T-helper 1 cell (primary cell): ENCODE measurements at regions not wholly inside any gene's neighbourhood (a gene's known extent, or its start where the extent isn't known, plus 50 kb on each side); places are given as distances from the start of the nearest gene placed in this dataset.
"Not testable (repeated sequence)": the region's sequence is repeated elsewhere in the genome, so short reads cannot be mapped to it uniquely, and the experiment has no call there.

Source experiments
- DNase-seq, 5 donors: peaks; one replicate each; pipeline ENCODE4 v3.0.0-alpha.2; 2012 to 2020

DNA sequence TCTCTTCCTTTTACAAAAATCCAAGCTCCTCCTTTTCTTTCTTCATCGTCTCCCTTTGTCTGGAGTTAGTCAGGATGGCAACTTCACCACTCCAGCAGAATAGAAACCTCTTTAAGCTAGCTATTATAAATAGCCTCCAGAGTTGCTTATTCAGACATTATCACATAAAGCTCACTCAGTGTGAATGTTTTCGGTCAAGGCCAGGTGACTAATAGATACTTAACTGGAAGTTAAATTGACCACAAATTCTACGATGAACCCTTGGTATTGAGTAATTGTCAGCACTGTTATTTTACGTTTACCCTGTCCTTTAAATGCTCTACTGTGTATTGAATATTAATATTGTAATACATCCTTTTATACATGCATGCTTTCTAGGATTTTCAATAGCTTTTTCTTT is 340.4 kb downstream of the OTUD1 start:
- DNase-seq: no peak

DNA sequence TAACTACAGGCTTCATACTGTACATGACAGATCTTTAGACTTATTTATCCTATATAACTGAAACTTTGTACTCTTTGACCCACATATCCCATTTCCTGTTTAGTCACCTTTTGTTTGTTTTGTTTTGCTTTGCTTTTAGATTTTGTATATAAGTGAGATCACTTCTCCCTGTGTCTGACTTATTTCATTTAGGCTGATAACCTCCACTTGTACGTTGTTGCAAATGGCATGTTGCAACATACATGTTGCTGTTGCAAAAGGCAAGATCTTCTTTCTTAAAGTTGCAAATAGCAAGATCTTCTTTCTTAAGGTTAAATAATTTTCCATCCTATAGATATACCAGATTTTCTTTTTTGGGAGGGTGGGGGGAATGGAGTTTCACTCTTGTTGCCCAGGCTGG is 341.5 kb downstream of the OTUD1 start:
- DNase-seq: no peak

DNA sequence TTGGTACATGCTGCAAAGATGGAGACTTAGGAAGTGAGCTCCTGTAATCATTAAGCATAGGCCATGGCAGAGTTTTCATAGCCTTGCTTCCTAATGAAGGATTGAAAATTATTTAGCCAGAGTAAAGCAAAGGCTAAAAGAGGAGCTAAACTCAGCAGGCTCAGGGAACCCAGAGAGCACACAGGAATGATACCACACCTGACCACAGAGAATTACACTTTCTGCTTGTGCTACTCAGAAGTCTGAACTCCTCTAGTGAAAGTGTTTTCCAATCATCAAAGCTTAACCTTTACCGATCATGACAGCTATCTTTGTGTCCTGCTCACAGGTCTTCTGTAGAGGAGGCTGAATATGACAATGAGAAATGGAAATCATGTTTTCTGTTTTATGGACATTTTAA is 347.7 kb downstream of the OTUD1 start:
- no peak for DNase-seq

DNA sequence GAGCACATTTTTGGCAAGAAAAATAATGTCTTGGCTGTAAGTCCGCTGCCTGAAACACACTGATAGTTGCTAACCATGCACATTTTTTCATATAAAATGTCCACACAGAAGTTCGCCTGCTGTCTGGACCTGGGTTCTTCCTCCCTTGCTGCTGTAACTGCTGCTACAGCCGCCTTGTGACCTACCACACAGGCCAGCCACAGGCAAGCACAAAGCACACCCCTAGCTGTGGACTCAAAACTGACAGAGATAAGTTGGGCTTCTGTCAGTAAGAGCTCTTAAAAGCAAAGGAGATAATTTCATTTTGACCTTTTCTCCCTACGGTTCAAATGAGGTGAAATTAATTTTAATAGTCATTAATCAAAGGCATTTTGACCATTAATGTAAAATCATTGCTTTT is 354.7 kb downstream of the OTUD1 start:
- DNase-seq: no peak

DNA sequence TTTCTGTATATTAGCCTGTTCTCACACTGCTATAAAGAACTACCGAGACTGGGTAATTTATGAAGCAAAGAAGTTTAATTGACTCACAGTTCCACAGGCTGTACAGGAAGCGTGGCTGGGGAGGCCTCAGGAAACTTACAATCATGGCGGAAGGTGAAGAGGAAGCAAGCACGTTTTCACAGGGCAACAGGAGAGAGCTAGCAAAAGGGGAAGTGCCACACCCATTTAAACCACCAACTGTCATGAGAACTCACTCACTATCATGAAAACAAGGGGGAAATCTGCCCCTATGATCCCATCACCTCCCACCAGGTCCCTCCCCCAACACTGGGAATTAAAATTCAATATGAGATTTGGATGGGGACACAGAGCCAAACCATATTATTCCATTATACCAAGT is 358.6 kb downstream of the OTUD1 start:
- DNase-seq: not testable (repeated sequence)

DNA sequence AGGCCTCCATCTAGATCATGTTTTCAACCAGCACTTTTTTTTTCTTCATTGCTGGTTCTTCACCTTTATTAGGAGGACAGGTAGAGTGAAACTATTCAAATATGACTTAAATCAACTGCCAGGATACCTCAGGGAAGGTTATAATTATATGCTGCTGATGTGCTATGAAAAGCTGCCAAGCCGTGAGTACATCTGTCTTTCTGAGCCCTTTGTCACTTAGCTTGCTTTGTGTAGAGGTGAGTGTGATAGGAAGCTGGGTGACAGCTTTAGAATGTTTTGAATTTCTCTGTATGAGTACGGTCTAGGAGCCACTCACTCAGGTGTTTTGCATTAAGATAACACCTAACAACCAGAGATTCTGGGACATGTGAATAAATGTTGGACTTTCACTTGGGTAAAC is 365.2 kb downstream of the OTUD1 start:
- DNase-seq: no peak

DNA sequence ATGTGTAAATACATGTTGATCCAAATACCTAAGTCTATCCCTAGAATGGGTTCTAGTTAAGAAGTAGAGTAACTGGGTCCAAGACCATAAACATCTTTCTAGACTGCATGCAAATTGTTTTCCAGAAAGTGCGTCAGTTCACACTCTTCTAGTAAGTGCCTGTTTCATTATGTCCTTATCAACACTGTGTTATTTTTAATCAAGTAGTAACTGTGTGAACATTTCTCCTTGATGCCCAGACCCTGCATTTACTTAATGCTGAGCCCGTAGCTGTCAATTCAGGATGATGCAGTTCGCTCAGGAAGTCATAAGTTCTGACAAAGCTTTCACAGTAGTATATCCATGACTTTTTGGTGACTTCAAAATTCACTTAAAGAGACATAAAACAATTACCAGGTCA is 374.8 kb downstream of the OTUD1 start:
- DNase-seq: no peak

DNA sequence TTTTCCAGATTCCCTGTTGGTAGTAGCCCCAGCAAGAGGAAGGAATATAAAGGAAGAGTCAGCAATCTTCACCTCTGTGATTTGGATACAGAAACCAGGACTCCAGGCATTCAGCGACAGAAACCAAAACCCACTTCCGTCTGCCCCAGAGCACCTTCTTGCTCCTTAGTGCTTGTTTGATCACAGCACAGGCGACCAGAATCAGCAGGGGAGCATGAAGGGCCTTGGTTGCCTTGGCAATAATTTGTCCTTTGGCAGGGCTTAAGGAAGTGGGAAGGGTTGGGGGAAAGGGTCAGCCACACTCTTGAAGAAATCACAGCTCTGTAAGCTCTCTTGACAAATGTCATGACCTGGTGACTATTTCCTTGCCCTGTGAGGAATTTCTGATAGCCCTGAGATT is 379.6 kb downstream of the OTUD1 start:
- DNase-seq: no peak

DNA sequence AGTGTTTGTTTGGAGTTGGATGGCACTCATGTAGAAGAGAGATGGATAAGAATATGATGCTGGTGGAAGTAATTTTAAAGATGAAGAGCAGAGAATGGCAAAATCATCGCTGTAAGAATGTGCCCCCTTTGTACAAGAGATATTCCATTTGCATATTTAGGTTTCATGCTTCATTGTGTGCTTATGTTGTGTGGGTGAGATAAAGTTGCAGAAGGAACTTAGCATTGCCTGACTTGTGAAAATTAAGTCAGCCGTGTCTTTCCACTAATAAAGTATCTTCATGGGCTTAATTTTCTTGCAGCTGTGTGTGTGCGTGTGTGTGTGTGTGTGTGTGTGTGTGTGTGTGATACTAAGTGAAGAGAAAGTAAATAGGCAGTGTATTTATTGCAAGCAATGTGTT is 381.9 kb downstream of the OTUD1 start:
- DNase-seq: no peak

DNA sequence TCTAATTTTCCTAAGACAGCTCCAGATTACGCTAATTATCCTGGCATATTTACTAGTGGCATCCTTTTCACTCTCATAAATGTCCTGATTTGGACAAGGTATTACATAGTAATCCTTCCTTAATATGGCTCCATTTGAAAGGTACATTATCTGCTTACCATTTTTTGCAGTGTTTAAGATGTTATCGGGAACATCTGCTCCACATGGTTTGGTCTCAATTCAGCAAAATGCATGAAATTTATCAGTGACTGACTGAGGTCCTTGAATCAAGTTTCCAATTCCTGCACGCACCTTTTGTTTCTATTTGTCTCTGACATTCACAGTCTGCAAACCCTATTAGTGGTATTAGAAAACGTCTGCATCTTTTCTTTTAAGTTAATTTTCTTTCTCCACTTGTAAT is 384.1 kb upstream of the KIAA1217 start:
- DNase-seq: no peak

DNA sequence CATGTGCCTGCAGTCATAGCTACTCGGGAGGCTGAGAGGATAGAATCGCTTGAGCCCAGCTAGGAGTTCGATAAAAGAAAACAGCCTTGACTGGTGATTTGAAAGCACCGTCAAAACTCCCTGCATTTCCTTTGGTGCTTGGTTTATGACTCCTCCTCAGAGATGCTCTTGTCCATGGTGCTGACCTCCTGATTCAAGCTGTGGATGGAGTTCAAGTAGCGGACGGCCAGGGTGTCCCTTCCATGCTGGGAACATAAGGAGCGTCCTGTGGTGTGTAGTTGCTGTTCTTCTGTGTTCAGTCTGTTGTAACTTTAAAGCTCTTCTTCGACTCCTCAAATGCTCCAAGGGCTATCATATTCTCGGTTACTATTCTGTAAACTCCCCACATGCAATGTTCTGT is 382.5 kb upstream of the KIAA1217 start:
- no peak for DNase-seq

DNA sequence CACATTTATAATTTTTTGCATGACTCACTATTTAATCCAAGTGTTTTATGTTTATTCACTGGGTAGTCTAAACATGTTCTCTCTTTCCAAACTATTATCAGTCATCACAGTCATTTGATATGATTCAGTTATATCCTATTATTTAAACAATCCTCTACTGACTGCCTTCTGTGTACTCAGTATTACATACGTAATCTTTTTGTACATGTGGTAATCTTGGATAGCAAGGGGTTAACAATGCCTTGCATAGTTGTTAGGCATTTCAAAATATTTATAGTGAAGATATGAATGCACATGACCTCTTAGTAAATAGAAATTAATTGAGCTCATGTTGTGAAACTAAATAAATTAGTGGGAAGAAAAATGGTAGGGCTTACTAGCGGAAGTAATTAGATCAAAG is 379.4 kb upstream of the KIAA1217 start:
- no peak for DNase-seq

DNA sequence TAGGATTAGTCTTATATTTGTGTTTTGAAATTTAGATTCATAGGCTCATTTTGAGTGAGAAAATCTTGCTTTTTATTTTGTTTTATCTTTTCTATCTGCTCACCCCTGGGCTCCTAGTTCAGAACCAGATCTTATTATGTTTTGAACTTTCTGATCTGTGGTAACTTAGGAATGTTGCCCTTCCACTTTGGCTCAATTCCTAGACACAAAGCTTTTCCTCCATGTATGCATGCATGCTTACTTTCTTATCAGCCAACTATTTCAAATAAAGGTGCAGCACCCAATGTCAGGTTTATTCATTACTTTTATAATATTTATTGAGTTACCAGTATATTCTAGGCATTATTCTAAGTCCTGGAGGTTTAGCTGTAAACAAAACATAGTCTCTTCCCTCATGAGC is 374.8 kb upstream of the KIAA1217 start:
- DNase-seq: no peak

DNA sequence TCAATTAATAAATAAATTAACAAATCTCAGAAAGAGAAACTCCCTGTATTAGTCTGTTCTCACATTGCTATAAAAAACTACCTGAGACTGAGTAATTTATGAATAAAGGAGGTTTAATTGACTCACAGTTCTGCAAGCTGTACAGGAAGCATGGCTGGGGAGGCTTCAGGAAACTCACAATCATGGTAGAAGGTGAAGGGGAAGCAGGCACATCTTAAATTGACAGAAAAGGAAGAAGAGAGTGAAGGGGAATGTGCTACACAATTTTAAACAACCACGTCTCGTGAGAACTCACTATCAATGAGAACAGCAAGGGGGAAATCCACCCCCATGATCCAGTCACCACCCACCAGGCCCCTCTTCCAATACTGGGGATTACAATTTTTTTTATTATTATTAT is 358.3 kb upstream of the KIAA1217 start:
- no peak for DNase-seq

DNA sequence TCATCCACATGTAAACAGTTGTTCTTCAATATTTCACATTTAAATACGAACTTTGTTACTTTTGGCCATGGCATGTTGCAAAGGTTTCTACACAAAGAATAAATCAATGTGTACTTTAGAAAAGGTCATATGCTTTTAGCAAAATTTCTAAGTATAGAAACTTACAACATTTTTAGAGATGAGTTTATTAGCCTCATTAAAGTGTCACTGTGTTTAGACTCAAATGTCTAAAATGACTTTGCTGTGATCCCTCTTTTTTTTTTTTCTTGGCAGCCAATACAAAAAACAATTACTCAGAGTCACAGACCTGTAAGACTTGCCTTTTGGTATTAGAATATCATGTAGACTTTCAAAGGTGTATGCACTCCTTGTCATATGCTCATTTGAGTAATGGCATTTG is 349.3 kb upstream of the KIAA1217 start:
- DNase-seq: no peak

DNA sequence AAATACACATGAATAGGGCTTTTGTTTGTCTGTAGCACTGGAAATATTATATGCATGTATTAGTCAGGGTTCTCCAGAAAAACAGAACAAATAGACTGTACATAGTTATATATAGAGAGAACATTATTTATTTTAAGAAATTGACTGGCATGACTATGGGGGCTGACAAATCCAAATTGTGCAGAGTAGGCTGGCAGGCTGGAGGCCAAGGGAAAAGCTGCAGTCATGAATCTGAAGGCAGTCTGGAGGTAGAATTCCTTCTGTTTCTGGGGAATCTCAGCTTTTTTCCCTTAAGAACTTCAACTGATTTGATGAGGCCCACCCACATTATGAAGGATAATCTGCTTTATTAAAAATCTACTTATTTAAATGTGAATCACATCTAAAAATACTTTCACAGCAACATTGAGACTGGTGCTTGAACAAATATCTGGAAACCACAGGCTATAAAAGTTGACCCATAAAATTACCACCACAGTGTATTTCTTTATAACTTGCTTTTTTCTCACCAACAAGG is 344.2 kb upstream of the KIAA1217 start:
- no peak for DNase-seq

DNA sequence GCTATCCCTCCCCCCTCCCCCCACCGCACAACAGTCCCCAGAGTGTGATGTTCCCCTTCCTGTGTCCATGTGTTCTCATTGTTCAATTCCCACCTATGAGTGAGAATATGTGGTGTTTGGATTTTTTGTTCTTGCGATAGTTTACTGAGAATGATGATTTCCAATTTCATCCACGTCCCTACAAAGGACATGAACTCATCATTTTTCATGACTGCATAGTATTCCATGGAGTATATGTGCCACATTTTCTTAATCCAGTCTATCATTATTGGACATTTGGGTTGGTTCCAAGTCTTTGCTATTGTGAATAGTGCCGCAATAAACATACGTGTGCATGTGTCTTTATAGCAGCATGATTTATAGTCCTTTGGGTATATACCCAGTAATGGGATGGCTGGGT is 342.0 kb upstream of the KIAA1217 start:
- not testable (repeated sequence) for DNase-seq

DNA sequence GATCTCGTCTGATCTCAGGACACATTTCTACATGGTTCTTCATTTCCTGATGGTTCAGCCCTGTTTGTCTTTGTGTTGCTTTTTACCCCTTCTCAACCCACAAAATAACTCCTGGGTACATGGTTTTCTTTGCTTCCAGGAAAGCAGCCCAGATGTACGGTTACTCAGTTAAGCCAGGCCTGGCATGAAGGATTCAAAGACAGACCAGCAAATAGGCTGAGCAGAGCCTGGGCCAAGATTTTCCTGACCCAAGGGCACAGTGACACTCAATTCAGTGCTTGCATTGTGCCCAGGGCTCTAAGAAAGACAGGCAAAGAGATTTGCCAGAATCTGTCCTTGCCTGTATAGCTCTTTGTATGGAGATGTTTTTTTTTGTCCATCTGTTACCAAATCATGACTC is 340.8 kb upstream of the KIAA1217 start:
- DNase-seq: no peak

DNA sequence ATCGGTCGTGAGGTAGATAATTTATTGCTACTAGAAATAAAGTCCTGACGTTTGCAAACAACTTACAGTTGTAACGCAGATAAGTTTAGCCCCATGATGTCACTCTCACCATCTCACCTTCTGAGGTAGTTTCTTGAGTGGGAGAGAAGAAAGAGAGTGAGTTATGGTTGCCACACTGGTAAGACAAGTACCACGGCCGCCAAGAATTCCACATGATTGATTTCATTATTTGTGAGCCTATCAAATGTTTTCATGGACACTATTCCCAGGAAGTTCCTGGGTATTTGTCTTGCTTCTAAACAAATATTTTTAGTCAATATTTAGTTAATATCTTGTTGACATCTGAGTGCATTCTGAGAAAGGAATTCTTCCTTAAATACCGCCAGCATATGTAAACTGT is 339.4 kb upstream of the KIAA1217 start:
- DNase-seq: no peak

DNA sequence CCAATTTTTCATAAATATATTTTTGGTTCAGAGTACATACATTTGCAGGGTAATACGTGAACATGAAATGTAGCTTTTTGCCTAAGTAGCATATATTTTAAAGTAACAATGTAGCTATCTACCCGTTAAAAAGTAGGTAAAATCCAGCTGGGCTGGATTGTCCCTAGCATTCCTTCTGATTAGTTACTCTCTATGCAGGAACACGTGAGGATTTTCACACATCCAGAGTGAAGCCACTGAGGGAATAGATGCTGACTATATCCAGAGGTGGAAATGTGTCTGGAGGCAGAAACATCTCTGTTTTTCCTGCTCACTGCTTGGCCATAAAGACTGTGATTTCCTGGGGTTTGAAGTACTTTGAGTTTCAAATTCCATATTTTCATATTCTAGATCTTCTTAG is 338.9 kb upstream of the KIAA1217 start:
- DNase-seq: no peak

DNA sequence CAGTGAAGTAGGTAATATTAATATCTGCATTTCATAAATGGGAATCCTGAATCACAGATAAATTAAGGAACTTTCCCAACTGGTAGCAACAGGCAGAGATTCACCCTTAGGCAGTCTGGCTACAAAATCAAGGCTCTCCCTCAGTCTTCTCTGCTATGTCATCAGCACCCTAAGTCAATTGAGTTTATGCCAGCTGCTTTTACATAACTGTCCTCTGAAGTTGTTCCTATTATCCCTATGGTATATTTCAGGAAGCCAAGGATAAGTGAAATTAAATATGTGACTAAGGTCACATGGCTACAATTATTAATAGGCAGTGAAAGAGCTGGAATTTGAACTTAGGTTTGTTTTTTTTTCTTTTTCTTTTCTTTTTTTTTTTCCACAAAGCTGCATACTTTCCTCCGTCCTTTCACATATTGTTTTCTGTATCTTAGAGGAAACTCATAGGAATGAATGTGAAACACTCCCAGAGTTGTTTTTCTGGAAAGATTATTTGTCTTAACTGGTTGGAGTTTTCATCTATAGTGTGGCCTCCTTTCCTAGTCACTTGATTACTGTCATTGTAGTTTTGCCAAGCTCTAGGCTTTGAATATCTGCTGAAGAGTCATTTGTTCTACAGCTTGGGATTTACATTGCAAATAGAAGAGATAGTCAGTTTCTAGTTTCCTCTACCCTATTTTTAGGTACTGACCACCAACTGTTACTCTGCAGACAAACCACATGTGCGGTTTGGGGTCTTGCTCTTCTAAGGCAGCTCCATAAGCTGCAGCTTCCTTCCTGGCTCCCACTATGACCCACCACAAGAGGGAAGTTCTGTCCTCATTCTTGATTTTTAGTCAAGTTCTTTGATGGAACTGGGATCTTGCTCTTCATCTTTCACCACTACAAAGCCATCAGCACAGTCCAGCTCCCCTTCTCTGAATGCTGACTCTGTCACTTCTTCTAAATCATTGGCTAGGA is 338.0 kb upstream of the KIAA1217 start:
- DNase-seq: no peak

DNA sequence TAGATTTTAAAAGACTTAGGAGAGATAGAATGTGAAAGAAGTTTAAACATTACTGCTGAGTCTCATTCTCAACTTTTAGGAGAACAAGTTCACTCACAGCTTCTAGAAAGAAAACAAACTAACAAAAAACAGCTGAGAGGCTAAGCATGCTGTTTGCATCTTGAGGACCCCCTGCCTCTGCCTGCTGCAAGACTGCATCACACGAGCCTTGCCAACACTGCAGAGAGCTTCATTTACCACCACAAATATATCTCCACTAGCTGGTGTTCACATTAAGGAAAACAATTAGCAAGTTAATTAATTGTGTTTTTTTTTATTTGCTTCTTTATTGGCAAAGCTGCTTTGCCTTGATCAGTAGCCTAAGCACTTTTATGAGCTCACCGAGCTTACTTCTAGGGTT is 336.6 kb upstream of the KIAA1217 start:
- DNase-seq: no peak

DNA sequence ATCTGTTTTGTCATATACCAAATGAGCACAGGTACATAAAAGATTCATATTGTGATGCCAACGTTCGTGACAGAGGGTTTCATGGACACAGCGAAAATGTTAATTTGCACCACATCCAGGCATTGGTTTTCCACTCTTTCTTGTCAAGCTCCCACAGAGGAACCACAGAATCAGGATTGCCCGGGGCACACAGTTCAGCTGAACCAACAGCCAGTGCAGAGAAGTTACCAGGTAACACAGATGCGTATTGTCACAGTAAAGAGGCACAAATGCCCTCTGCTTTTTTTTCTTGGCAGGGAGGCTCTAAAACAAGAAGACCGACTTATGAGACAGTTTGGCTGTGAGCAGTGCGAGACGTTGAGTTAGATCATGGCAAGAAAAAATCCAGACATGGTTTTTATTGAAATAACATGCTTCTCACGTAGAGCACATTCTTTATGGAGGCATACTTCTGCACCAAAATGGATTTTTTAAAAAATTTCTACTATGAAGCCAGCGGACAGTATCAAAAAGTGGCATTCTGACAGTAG is 331.1 kb upstream of the KIAA1217 start:
- DNase-seq: no peak

DNA sequence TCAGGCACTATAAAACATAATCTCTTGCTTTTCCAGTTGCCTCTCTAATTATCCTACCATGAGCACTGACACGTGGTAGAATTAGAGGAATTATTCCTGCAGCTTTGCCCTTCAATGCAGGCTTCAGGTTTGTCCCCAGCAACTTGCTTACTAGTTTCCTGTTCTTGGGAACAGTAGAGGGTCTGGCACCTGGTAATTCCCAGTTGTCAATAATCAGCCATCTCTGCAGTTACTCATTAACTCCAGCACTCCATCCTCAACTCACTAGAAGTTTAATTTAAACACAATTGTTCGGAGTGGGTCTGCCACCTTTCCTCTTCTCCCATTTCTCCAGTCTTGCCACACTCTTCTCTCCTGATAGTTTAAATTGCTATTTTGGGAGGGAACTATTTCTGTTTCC is 324.3 kb upstream of the KIAA1217 start:
- no peak for DNase-seq

DNA sequence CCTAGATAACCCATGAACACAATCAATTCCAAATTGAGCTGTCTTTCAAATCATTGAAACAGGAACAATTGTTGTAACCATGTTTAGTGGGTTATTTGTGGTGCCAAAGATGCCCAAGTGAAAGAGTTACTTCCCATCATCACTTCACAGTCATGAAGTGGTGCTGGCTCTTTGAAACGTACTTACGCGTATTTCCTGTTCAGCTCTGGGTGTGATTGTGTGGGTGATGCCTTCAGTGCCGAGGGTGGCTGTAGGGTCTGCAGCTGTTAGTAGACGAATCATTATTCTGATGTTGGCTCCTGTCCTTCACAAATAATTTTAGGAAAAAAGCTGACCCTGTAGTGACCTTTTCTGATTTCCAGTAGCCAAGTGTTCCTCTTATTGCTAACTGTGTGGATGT is 323.1 kb upstream of the KIAA1217 start:
- no peak for DNase-seq
